ENCODE measurements at regions not wholly inside any gene's neighbourhood (a gene's known extent, or its start where the extent isn't known, plus 50 kb on each side); places are given as distances from the start of the nearest gene placed in this dataset.

- DNase-seq (ENCODE audit: insufficient read length, low spot score) (no peak), FAIRE-seq (no peak)
- TF ChIP-seq PAX5 (IDR thresholded peaks at IDR 0.05; ENCODE audit: insufficient read depth, low read length, severe bottlenecking) (no peak), SPI1 (IDR thresholded peaks at IDR 0.05; ENCODE audit: low read depth, low read length) (no peak), POLR2A (IDR thresholded peaks at IDR 0.05; ENCODE audit: low read depth, low read length) (no peak), TAF1 (IDR thresholded peaks at IDR 0.05; ENCODE audit: low read depth, low read length) (no peak), POLR2AphosphoS5 (IDR thresholded peaks at IDR 0.05; ENCODE audit: low read depth, low read length) (no peak), POU2F2 (IDR thresholded peaks at IDR 0.05; ENCODE audit: low read depth, low read length) (no peak)
Observed at GRCh38 chr1:118751166-118751565, 237.0 kb downstream of the TBX15 start.

- no peak for FAIRE-seq
- DNase-seq (ENCODE audit: insufficient read length, low spot score): no peak
- TF ChIP-seq POLR2A (IDR thresholded peaks at IDR 0.05; ENCODE audit: low read depth, low read length) (no peak), POU2F2 (IDR thresholded peaks at IDR 0.05; ENCODE audit: low read depth, low read length) (no peak), SPI1 (IDR thresholded peaks at IDR 0.05; ENCODE audit: low read depth, low read length) (no peak), TAF1 (IDR thresholded peaks at IDR 0.05; ENCODE audit: low read depth, low read length) (no peak), POLR2AphosphoS5 (IDR thresholded peaks at IDR 0.05; ENCODE audit: low read depth, low read length) (no peak), PAX5 (IDR thresholded peaks at IDR 0.05; ENCODE audit: insufficient read depth, low read length, severe bottlenecking) (no peak)
Observed at GRCh38 chr1:118744420-118744819, 243.7 kb downstream of the TBX15 start.

GRCh38 chr1:118739501-118739900 is 248.6 kb downstream of the TBX15 start:
- TF ChIP-seq PAX5 (IDR thresholded peaks at IDR 0.05; ENCODE audit: insufficient read depth, low read length, severe bottlenecking) (no peak), SPI1 (IDR thresholded peaks at IDR 0.05; ENCODE audit: low read depth, low read length) (no peak), POU2F2 (IDR thresholded peaks at IDR 0.05; ENCODE audit: low read depth, low read length) (no peak), TAF1 (IDR thresholded peaks at IDR 0.05; ENCODE audit: low read depth, low read length) (no peak), POLR2A (IDR thresholded peaks at IDR 0.05; ENCODE audit: low read depth, low read length) (no peak), POLR2AphosphoS5 (IDR thresholded peaks at IDR 0.05; ENCODE audit: low read depth, low read length) (no peak)
- DNase-seq (ENCODE audit: insufficient read length, low spot score) (no peak), FAIRE-seq (no peak)

- FAIRE-seq (no peak), DNase-seq (ENCODE audit: insufficient read length, low spot score) (no peak)
- TF ChIP-seq POLR2A (IDR thresholded peaks at IDR 0.05; ENCODE audit: low read depth, low read length) (no peak), POU2F2 (IDR thresholded peaks at IDR 0.05; ENCODE audit: low read depth, low read length) (no peak), TAF1 (IDR thresholded peaks at IDR 0.05; ENCODE audit: low read depth, low read length) (no peak), PAX5 (IDR thresholded peaks at IDR 0.05; ENCODE audit: insufficient read depth, low read length, severe bottlenecking) (no peak), POLR2AphosphoS5 (IDR thresholded peaks at IDR 0.05; ENCODE audit: low read depth, low read length) (no peak), SPI1 (IDR thresholded peaks at IDR 0.05; ENCODE audit: low read depth, low read length) (no peak)
Observed at GRCh38 chr1:118736322-118736721, 251.8 kb downstream of the TBX15 start.

GRCh38 chr1:118717893-118718292 is 270.2 kb downstream of the TBX15 start:
- FAIRE-seq (no peak), DNase-seq (ENCODE audit: insufficient read length, low spot score) (no peak)
- TF ChIP-seq POLR2A (IDR thresholded peaks at IDR 0.05; ENCODE audit: low read depth, low read length) (no peak), TAF1 (IDR thresholded peaks at IDR 0.05; ENCODE audit: low read depth, low read length) (no peak), SPI1 (IDR thresholded peaks at IDR 0.05; ENCODE audit: low read depth, low read length) (no peak), PAX5 (IDR thresholded peaks at IDR 0.05; ENCODE audit: insufficient read depth, low read length, severe bottlenecking) (no peak), POLR2AphosphoS5 (IDR thresholded peaks at IDR 0.05; ENCODE audit: low read depth, low read length) (no peak), POU2F2 (IDR thresholded peaks at IDR 0.05; ENCODE audit: low read depth, low read length) (no peak)

- no peak for FAIRE-seq
Observed at GRCh38 chr1:118716775-118717174, 271.4 kb downstream of the TBX15 start.

GRCh38 chr1:118711356-118711755 is 276.8 kb downstream of the TBX15 start:
- FAIRE-seq (no peak), DNase-seq (ENCODE audit: insufficient read length, low spot score) (no peak)
- TF ChIP-seq TAF1 (IDR thresholded peaks at IDR 0.05; ENCODE audit: low read depth, low read length) (no peak), PAX5 (IDR thresholded peaks at IDR 0.05; ENCODE audit: insufficient read depth, low read length, severe bottlenecking) (no peak), POLR2AphosphoS5 (IDR thresholded peaks at IDR 0.05; ENCODE audit: low read depth, low read length) (no peak), SPI1 (IDR thresholded peaks at IDR 0.05; ENCODE audit: low read depth, low read length) (no peak), POLR2A (IDR thresholded peaks at IDR 0.05; ENCODE audit: low read depth, low read length) (no peak), POU2F2 (IDR thresholded peaks at IDR 0.05; ENCODE audit: low read depth, low read length) (no peak)

More at GRCh38 chr1:118716775-118717174, 271.4 kb downstream of the TBX15 start:
- DNase-seq (ENCODE audit: insufficient read length, low spot score): no peak
- no peak for TF ChIP-seq POLR2AphosphoS5 (IDR thresholded peaks at IDR 0.05; ENCODE audit: low read depth, low read length)
- no peak for TF ChIP-seq PAX5 (IDR thresholded peaks at IDR 0.05; ENCODE audit: insufficient read depth, low read length, severe bottlenecking)
- no peak for TF ChIP-seq SPI1 (IDR thresholded peaks at IDR 0.05; ENCODE audit: low read depth, low read length)
- TF ChIP-seq TAF1 (IDR thresholded peaks at IDR 0.05; ENCODE audit: low read depth, low read length): no peak

GRCh38 chr1:118698911-118699310 is 289.2 kb downstream of the TBX15 start:
- TF ChIP-seq POU2F2 (IDR thresholded peaks at IDR 0.05; ENCODE audit: low read depth, low read length): no peak
- TF ChIP-seq POLR2AphosphoS5 (IDR thresholded peaks at IDR 0.05; ENCODE audit: low read depth, low read length): no peak
- no peak for TF ChIP-seq PAX5 (IDR thresholded peaks at IDR 0.05; ENCODE audit: insufficient read depth, low read length, severe bottlenecking)
- TF ChIP-seq POLR2A (IDR thresholded peaks at IDR 0.05; ENCODE audit: low read depth, low read length): no peak
- no peak for TF ChIP-seq SPI1 (IDR thresholded peaks at IDR 0.05; ENCODE audit: low read depth, low read length)
- TF ChIP-seq TAF1 (IDR thresholded peaks at IDR 0.05; ENCODE audit: low read depth, low read length): no peak
- FAIRE-seq (no peak), DNase-seq (ENCODE audit: insufficient read length, low spot score) (no peak)

GRCh38 chr1:118692143-118692542 is 296.0 kb downstream of the TBX15 start:
- no peak for DNase-seq (ENCODE audit: insufficient read length, low spot score)
- TF ChIP-seq POLR2A (IDR thresholded peaks at IDR 0.05; ENCODE audit: low read depth, low read length) (no peak), SPI1 (IDR thresholded peaks at IDR 0.05; ENCODE audit: low read depth, low read length) (no peak), POLR2AphosphoS5 (IDR thresholded peaks at IDR 0.05; ENCODE audit: low read depth, low read length) (no peak), TAF1 (IDR thresholded peaks at IDR 0.05; ENCODE audit: low read depth, low read length) (no peak), POU2F2 (IDR thresholded peaks at IDR 0.05; ENCODE audit: low read depth, low read length) (no peak), PAX5 (IDR thresholded peaks at IDR 0.05; ENCODE audit: insufficient read depth, low read length, severe bottlenecking) (no peak)
- FAIRE-seq: no peak

GRCh38 chr1:118688891-118689290 is 299.3 kb downstream of the TBX15 start:
- TF ChIP-seq TAF1 (IDR thresholded peaks at IDR 0.05; ENCODE audit: low read depth, low read length): no peak
- DNase-seq (ENCODE audit: insufficient read length, low spot score) (no peak), FAIRE-seq (no peak)

Measured in GM12891 (cell line).